ENCODE measurements at regions not wholly inside any gene's neighbourhood (a gene's known extent, or its start where the extent isn't known, plus 50 kb on each side); places are given as distances from the start of the nearest gene placed in this dataset.

DNA sequence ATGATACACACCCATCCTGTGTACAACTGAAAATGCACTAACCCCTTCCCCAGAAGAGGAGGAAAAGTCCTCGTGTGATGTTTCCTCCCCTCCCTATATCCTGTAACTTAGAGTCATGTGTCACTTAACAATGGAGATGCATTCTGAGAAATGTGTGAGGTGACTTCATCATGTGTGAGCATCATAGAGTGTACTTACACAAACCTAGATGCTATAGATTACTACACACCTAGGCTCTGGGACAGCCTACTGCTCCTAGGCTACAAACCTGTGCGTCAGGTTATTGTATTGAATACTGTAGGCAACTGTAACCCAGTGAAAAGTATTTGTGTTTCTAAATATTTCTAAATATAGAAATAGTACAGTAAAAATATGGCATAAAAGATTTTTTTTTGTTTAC lies 98.6 kb upstream of the FAM180A start:
- TF ChIP-seq FOXM1 (IDR thresholded peaks at IDR 0.05; ENCODE audit: borderline replicate concordance, low read depth) (no peak), RAD21 (IDR thresholded peaks at IDR 0.05; ENCODE audit: low read depth) (no peak), CEBPB (IDR thresholded peaks at IDR 0.05) (no peak), CREB1 (IDR thresholded peaks at IDR 0.05; ENCODE audit: low read depth) (no peak)
- TF ChIP-seq, protein P1, sequence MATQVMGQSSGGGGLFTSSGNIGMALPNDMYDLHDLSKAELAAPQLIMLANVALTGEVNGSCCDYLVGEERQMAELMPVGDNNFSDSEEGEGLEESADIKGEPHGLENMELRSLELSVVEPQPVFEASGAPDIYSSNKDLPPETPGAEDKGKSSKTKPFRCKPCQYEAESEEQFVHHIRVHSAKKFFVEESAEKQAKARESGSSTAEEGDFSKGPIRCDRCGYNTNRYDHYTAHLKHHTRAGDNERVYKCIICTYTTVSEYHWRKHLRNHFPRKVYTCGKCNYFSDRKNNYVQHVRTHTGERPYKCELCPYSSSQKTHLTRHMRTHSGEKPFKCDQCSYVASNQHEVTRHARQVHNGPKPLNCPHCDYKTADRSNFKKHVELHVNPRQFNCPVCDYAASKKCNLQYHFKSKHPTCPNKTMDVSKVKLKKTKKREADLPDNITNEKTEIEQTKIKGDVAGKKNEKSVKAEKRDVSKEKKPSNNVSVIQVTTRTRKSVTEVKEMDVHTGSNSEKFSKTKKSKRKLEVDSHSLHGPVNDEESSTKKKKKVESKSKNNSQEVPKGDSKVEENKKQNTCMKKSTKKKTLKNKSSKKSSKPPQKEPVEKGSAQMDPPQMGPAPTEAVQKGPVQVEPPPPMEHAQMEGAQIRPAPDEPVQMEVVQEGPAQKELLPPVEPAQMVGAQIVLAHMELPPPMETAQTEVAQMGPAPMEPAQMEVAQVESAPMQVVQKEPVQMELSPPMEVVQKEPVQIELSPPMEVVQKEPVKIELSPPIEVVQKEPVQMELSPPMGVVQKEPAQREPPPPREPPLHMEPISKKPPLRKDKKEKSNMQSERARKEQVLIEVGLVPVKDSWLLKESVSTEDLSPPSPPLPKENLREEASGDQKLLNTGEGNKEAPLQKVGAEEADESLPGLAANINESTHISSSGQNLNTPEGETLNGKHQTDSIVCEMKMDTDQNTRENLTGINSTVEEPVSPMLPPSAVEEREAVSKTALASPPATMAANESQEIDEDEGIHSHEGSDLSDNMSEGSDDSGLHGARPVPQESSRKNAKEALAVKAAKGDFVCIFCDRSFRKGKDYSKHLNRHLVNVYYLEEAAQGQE (IDR thresholded peaks at IDR 0.05; ENCODE audit: low read depth) = no peak
